GM21717 (cell line): ENCODE measurements at regions not wholly inside any gene's neighbourhood (a gene's known extent, or its start where the extent isn't known, plus 50 kb on each side); places are given as distances from the start of the nearest gene placed in this dataset.

ENCODE experiments used
- ATAC-seq: cut with Tn5 transposase; IDR thresholded peaks from one replicate; pipeline ENCODE4 v1.9.1; 2021; ENCODE audit warnings: mild to moderate bottlenecking, moderate library complexity; ENCODE audit not compliant: unreplicated experiment

DNA sequence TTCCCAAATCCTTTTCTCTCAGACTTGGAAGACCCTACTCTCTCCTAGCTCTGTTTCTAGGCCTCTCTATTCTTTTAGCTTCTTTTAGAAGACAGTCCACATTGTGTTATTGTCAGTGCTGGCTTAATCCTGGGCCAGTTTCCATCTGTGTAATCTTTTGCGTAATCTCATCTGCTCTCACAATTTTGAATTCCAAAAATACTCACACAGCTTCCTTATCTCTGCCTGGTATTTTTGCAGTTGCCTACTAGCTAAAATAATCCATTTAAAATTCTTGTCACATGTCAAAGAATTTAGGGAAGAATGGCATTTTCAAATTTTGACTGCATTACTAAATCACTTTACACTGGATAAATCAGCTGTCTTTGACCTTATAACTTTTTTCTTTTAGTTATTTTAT lies 200.6 kb upstream of the MEX3C start:
- no peak for ATAC-seq

DNA sequence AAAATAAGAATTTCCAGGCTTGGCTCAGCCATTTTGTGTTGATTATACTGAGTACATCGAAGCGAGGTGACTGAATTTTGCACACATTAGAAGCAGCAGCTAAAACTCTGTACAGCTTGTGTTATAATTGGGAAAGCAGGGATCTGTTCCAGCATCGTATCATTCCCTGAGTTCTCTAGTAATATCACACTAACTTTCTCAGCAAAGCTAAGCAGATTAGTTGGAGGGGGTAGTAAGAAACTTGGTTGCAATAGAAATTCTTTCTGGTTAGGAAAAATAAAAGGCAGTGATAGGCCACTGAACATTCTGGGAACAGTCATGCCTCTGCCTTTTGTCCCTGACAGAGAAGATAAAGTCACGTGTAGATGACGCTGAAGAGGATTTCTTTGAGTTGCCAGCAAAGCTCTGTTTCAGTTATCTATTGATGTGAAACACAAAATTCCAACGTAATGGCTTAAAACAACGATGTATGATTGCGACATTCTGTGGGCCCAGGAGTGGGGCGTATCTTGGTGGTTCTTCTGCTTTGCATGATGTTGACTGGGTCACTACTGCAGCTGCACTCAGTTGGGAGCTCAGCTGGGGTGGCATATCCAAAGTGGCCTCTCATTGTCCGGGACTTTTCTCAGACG lies 202.1 kb upstream of the MEX3C start:
- ATAC-seq = no peak

DNA sequence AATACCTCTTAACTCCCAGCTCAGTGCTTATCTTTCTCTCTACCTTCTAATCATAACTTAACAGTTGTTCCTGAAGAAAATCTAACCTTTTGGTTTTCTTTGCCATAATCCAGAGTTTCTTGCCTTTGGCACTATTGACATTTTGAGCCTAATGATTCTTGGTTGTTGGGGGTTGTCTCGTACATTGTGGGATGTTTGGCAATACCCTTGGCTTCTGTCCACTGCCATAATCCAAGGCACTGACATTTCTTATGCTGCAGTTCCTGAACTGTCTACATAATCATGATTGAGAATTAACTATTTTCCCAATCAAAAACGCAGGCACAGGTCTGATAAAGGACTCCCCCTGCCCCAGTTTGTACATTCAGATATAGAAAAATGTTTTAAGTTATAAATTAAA lies 203.2 kb upstream of the MEX3C start:
- no peak for ATAC-seq

DNA sequence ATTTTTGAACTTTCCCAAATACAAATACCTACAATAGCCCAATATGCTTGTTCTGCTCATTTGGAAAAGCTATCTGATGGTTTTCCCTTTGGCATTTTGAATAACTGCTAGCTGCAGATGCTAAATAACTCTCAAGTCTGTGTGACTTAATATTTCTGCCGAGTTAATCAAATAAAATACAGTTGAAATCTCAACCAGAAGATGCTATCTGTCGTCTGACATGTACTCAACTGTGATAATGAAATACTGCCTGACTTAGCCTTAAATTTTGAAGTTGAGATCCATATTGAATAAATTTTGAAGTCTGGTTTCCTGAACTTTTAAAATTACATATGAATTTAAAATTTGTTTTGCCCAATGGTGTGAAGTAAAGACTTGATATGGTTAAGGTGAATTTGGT lies 204.4 kb upstream of the MEX3C start:
- no peak for ATAC-seq

DNA sequence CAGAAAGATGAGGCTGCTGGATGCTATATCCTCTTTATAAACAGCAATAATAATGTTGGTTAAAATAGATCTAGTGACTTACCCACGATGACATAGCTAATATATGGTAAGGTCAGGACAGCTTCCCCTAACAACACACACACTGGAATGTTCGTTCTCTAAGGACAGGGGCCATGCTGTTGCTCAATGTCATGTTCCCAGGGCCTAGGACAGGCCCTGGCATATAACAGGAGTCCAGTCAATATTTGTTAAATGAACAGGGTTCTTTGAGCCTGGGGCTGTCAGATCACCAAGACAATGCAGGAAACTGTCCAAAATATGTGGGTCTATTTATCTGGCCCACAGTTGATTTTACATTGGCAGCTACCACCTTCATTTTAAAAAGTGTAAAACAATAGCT lies 207.1 kb upstream of the MEX3C start:
- ATAC-seq = no peak

DNA sequence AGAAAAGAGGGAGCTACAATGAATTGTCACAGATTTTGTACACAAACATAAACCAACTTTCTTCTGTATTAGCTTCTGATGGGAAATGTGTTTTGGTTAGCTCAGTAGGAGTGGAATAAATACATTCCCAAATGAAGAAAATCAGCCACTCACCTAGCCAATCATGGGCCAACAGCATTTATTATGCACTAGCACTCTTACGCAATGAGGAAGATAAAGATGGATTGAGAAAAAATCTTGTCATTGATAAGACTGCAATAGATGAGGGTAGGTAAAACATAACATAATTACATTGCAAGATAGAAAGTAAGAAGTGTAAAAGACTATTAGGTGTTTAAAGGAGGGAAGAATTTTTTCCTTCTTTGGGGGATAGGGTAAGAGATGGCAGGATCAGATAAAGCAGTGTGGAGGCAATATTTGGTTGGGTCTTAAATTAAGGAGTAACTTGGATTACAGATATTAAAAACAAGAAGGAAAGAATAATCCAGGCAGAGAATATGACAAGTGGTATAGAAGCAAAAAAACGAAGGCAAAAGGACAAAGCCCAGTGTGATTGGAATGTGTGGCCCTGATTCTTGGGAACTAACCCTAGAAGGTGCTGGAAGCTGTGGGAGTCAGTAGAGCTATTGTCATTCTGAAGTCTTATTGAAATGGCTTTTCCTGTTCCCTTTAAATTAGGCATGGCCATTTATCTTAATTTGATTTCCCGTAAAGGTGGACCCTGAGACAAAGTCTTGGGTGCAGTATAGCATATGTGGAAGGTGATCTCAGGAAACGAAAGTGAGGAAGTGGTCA lies 208.4 kb upstream of the MEX3C start:
- no peak for ATAC-seq

DNA sequence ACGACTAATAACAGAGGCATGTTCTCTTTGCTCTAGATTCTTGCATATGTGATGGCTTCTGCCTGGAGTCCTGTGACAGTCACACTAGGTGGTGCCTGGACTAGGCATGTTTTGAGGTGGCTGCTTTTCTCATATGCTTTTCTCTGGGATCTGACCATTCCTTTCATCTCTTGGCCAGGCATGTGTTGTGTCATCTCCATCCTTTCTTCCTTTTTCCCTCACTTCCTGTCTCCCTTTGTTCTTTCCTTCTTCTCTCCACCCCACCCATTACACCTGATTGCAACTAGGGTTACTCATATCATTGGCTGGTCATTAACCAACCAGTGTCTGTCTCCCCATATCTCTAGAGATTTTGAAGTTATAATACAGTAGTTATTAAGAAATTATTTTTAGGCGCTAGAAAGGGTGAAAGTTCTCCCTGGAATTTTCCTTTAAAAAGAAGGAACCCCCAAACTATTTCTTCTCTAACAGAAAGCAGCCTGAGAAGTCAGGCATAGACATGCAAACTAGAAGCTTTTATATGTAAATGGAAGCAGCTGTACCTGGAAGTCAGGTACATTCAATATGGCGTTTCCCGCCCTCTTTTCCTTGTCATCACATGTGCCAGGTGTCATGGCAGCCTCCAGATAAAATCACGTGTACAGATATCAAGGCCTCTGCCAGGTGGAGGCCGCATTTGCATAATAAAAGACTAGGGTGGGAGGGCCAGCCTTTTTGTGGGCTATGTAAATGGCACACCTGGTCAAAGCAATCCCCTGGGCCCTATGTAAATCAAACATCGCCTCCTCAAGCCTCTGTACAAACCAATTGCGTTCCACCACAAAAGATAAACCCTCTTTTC lies 220.4 kb upstream of the MEX3C start:
- no peak for ATAC-seq

DNA sequence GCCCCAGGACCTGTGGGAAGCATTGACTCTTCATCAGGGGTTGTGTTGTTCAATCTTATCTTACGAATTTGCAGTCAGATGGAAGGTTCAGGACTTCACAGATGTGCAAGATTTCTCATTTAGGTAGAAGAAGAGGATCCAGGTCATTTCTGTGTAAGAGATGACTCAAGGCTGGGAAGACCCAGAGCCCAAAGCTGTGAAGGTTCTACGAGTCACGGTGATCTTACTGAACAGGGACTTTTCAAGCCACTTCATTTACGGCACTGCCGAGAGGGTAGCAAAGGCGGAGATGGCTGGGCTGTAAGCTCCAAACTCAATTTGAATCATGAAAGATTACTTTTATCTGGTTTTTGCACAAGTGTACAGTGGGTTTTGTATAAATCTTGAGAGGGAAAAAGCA lies 228.0 kb upstream of the MEX3C start:
- peak; percentile 76 for ATAC-seq

DNA sequence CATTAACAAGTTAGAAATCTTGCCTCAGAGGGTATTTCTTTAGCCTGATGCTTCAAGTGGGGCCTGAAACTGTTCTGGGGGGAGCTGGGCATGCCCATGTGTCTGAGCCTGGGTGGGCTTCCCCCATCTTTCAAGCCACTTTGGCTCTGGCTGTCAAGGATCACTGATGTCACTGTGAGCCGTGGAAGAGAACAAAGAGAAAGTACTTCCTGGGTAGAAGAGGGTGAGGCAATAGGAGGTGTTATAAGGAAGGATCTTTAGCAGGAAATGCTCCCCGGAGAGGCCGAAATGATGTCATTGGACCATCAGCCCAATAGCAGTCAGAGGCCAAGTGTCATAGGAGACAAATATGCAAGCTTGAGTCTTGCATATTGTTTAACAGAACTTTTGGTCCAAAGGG lies 228.4 kb upstream of the MEX3C start:
- peak; percentile 49 for ATAC-seq

DNA sequence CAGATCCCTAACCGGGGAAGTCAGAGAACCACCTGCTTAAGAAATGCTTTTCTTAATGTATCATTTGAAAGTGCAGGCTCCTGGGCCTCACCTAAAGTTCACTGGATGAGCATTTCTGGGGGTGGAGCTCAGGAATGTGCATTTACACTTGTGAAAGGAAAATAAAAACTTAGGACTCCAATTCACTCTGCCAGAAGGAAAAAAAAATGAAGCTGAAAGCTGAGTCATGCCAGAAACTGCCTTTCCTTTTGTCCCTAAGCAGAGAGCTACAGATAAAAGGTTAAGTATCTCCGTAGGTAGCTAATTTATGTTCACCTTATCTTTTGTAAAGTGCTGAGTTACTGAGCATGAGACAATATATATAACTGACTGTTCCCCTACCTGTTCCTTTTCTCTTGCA lies 229.5 kb upstream of the MEX3C start:
- ATAC-seq = no peak

DNA sequence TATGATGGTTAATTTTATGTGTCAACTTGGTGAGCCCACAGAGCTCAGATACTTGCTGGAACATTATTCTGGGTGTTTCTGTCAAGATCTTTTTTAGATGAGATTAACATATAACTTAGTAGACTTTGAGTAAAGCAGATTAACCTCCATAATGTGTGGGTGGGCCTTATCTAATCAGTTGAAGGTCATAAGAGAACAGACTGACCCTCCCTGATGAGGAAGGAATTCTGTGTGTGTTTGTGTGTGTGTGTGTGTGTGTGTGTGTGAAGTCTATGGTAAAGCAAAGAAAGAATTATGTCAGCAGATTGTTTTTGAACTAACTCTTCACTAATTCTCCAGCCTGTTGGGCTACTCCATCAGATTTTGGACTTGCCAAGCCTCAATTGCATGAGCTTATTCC lies 232.2 kb upstream of the MEX3C start:
- ATAC-seq = no peak

DNA sequence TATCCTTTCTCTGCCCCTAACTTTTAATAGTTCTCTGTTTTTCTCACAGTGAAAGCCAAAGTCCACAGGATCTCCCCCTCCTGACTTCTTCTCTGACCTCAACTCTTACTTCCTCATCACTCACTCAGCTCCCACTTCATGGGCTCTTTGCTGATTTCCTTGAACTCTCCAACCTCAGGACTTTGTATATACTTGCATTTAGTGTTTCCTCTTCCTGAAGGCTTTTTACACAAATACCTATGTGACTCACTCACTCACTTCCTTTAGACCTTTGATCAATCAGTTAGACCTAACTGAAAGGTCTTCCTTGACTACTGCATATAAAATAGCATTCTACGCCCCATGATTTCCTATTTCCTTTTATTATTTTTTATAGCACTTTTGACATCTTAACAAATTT lies 233.1 kb upstream of the MEX3C start:
- no peak for ATAC-seq

DNA sequence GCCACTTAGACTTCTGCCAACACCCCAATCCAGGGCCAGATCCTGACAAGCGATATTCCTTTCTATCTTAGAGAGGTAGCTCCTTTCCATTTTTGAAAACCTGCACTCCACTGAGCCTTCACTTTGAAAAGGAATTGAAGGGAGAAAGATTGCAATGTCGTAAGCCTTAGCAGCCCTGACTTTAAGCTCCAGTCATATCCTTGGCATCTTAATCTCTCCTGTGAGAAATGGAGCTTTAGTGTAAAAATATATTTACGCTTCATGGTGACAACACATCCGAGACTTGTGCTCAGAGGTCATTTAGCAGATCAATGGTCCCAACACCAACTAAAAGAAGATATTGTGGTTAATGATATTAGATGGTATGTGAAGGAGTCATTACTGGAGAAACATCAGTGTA lies 235.8 kb upstream of the MEX3C start:
- ATAC-seq = no peak

DNA sequence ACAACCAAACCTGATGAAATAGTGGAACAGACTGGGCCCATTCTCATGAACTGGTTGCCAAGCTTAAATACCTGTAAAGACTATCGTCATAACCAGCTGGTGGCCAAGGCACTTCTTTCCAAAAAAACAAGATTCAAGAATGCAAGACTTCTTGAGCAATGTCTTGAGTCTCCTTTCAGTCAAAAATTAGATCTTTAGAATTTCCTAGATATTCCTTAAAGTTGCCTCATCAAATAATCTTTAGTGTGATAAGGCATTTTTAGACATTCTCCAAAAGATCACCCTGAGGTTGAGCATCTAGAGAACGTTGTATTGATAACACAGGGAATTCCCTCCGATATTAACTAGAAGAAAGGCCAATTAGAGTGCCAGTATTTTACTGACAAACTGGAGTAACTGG lies 236.4 kb upstream of the MEX3C start:
- ATAC-seq = no peak

DNA sequence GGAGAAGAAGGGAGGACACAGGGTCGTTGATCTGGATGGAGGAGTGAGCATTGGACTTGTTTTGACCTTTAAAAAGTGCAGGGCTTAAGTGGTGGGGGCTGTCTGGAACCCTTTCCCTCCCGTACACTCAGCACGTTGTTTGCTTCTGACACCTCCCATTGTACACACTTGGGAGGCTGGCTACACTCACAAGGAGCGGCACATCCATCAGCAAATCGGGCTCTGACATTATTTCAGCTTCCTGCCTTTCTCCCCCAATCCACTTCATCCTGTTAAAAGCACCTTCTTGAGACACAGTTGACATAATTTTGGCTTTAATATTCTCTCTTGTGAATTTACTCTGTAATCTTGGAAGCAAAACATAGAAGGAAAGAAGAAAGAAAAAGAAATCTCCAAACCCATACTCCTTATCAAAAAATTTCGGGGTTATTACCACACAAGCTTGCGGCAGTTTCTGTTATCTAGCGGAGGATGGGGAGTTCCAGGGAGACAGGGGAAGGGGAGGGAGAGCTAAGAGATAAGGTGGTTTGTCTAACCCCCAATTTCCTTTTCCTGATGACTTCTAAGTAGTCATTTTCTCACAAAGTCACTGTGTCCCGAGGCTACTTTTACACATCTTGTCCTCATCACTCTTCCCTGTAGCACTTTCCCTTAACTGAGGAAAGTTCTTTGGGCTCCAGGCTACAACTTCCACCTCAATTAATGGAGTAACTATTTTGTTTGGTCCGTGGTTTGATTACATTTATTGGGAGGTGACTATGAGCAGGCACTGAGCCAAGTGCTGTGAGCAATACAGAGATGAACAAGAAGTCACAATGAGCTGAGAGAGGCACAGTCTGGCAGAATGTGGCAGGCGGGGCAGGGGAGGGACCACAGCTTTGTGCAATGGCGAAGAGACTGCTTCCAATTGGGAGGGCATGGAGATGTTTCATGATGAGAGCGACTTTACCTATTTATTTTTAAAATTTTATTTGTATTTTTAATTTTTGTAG lies 240.1 kb upstream of the MEX3C start:
- ATAC-seq = no peak

DNA sequence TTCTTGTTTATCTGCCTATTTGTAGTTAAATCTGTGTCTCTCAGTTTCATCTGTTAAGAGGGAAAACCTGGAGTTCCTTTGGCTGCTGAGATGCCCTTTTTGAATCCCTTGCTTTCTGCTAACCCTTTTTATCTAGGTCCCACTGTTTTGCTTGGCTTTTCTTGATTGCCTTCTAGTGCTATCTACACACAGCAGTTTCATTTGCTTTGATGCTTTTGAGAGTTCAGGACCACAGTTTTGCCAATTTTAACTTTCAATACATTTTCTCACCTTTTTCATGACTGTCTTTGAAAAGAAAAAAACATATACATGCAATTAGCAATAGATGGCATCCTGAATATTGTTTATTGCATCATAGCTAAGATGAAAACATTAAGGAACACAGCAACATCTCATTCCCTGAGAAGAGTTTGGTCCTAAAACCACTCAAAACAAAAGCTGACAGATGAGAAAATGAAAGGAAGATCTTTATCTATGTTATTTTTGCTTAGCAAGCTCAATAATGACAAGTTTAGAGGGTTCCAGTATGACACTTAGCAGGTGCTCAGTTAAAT lies 241.4 kb upstream of the MEX3C start:
- ATAC-seq = no peak

DNA sequence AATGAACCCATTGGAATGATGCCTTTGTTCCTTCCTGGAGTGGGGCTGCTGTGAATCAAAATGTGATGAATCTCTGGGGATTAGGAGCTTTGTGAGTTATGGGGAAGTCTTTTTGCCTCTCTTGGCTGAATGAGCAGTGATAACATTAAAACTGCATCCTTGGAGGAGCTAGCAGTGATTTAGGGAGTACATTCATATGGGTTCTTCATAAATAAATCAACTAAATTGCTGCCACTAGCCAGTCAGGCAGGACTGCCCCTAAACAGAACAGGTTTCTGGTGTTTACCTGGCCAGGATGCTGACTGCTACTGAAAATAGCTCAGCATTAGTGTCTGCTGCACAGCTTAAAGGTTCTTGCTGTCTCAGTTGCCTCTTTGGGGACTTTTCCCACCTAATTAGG lies 244.5 kb upstream of the MEX3C start:
- ATAC-seq = no peak

DNA sequence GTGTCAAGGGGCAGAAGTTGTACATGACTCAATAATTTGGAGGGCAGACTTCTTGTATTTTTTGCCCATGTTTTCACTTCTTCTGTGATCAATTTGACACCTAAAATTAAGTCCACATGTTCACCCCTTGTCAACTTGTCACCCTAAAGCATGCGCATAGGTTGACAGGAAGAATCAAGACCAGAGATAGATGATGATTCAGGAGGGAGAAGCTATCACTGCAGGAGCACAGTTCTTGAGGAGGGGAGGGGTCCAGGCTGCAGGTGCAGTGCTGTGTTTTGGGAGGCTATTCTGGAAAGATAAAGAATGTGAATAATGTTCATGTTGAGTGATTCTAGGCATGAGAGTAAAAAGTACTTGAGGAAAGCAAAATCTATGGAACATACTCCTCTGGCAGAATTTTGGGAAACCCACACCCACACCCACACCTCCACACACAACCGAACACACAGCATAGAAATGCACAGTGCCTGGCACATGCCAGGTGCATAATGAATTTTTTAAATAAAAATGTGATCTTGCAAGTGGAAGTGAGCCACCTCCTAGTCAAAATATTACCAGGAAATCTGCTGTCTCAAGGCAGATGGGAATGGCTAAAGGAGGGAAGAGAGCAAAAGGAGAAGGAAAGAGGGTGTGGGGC lies 249.2 kb upstream of the MEX3C start:
- no peak for ATAC-seq

DNA sequence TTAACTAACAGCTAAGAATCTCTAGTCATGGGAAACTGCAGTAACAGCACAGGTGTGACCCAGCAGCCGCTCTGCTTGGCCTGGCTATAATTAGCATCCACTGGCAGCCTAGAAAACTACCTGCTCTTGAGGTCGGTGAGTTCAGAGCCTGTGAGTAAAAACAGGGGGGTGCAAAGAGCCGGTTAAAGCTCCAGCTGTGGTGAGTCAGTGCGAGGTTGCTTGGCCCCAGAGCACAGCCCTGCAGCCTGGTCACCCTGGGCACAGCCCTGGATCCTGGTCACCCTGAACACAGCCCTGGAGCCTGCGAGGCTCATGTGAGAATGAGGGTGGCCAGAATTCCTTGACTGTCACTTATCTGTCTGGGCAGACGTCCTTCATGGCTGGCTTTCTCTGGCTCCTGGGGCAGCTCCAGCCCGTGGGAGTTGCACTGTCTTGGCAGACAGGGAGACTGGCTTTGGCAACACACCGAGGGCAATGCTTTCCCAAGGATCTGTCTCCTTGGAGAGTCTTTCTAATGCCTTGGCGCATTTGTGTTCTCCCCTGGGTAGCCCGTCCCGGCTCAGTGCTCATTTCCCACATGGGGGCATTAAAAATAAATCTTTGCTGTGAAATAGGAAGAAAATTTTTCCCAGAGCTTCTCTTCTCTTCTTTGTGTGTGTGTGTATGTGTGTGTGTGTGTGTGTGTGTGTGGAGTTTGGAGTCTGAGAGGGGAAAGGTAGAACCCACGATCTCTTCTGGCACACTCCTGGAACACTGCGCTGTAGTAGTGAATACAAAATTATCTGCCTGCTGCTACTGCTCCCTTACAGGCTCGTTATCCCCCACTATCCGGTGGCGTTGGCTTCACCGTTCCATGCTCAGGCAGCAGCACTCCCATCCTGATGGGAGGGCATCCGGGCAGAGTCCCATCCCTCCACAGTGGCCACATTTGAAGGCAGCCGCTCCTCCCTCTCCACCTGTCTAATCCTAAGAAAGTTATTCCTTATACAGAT lies 250.2 kb upstream of the MEX3C start:
- no peak for ATAC-seq
